ENCODE measurements at regions not wholly inside any gene's neighbourhood (a gene's known extent, or its start where the extent isn't known, plus 50 kb on each side); places are given as distances from the start of the nearest gene placed in this dataset.
"Not testable (repeated sequence)": the region's sequence is repeated elsewhere in the genome, so short reads cannot be mapped to it uniquely, and the experiment has no call there.

DNA sequence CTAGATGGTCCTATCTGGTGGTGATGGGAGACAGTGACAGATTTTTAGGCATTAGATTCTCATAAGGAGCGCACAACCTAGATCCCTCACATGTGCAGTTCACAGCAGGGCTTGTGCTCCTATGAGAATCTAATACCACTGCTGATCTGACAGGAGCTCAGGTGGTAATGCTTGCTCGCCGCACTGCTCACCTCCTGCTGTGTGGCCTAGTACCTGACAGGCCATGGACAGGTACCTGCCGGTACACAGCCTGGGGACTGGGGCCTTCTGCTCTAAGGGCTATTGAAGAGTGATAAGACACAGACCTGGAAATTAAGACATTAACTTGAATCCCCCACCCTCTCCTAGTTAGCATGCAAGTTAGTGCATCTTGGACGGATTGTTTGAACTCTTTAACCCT lies 64.4 kb downstream of the KLRB1 start:
- in situ Hi-C loops (cut with HindIII; ENCODE audit: low sequenced_read_pairs), result not testable (repeated sequence)

DNA sequence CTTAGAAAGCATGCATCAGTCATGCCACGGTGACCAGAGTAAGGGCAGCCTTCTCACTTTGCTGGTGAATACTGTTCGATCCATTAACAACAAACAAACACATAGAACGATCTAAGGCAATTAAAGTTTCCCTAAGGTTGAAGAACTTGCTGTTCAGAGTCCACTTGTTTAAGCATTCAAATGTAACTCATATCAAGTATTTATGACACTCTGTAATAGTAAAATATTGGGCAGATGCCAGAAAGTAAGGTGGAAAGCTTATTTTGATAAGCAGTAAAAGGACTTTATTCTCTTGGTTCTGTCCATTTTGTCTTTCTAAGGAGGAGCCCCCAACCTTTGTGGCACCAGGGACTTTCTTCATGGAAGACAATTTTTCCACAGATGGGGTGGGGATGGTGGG lies 64.9 kb downstream of the KLRB1 start:
- in situ Hi-C loops (cut with HindIII; ENCODE audit: low sequenced_read_pairs), result not testable (repeated sequence)

DNA sequence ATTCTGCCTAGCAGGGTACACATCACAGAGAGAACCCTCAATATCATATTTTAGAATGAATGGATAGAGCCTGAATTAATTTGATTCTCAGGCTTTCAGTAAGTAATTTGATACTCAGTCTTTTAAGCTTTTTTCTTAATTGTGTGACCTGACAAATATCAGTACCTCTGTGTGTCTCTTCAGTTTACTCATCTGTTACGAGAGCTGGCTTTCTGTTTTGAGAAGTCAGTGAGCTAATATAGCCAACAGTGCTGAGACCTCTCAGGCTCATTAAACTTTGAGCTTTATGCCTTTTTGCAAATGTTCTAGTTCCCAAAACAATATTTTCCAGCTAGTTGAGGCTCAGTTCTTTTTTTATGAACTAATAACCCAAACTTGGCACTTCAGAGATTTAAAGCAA lies 91.8 kb downstream of the KLRB1 start:
- in situ Hi-C loops (cut with HindIII; ENCODE audit: low sequenced_read_pairs), result not testable (repeated sequence)

DNA sequence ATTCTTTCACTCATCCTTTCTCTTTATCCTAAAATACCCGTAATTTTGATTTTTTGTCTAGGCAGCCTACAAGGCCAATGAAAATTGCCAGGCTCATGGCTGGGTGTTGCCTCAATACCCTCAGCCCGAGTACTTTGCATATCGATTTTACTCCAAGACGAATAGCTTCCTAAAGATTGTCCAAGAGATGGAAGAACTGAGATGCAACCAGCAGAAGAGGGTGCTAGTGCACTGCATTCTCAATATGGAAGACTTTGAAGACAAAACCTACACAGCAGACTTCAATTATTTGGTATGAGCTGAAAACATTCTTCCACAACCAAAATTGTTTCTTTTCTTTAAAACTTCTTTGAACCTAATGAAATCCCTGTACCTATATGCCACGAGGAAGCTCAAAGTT lies 95.0 kb downstream of the KLRB1 start:
- in situ Hi-C loops (cut with HindIII; ENCODE audit: low sequenced_read_pairs), result not testable (repeated sequence)

DNA sequence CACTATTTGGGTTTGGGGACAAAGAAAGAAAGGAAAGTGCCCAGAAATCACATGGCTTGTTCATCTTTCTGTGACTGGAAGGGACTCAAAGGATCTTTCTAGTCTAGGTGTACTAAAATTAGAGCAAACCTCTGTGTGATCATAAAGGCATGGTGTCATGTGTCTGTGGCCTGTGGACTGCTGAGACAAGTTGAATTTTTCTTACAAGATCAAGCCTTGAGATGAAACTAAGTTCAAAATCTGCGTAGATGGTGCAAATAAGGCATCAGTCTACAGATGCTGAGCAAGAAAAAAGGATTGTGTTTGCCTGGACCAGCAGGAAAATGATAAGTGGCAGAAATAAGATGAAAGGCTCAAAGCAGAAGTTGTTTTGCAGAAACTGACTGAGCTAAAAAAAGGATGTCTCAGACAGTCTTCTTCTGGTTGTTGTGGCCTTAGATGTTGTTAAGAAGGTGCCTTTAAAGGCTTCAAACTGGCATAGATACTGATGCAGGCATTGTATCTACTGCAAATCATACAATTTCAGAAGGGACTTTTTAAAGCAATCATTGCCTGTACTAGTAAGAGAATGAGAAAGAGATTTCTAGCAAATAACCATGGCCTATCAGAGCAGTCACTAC lies 97.2 kb downstream of the KLRB1 start:
- in situ Hi-C loops (cut with HindIII; ENCODE audit: low sequenced_read_pairs), result not testable (repeated sequence)

DNA sequence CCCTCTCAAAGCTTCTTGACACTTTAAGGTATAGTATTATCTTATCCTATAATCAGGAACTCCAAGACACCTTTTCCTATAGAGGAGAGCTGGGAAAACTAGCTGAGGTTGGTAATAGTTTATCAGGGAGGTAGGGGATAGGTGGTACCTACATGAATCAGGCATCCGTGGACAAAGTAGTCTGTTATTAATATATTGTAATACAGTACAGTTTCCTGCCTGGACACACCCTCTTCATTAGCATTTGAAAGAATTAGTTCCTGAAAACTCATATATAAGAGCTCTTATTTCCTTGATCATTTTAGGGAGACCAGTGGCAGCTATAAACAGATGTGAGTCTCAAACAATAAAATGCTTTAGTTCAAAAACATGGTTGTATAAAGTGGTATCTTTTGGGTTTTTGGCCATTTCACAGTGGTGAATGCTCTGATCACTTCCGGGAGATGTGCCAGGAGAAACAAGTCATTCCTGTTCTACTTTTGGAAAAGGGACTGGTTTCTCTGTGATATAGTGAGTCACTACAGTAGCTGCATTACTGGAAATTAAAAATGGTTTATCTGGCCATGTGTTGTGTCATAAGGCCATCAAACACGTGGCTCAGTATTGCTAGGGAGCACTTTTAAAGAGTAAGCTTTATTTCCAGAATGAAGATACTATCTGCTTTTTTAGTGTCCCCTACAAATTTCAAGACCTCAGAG lies 98.1 kb downstream of the KLRB1 start:
- in situ Hi-C loops (cut with HindIII; ENCODE audit: low sequenced_read_pairs), result no loop called here

DNA sequence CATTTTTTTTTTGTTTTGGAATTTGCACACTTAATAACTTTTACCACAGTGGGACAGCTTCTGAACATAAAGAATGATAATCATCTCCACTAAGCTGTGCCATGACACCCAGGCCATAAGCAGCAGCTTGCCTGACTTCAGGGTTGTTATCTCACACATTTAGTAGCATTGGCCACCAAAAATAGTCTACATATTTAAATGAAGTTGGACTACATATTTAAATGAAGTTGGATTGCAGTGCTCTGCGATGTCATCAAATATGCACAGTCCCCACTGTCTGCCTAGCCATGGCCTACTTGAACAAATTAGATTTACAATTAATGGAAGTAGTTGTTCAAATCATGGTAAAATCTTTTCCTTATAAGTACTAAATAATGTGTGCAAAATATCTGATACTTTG lies 101.0 kb downstream of the KLRB1 start:
- in situ Hi-C loops (cut with HindIII; ENCODE audit: low sequenced_read_pairs), result no loop called here

DNA sequence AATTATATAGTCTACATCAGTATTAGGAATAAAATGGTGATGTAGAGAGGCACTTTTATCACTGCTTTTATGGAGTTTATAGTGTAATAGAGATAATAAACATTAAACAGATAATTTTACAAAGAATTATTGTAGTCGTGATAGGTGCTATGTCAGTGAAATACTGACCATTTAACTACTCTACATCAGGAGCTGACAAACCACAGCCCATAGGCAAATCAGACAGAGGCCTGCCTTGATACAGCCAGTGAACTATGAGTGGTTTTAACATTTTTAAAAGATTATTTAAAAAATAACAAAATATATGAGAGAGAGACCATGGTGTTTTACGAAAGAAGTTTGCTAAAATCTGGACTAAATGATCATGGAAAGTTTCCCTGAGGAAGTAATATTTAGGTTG lies 104.3 kb downstream of the KLRB1 start:
- in situ Hi-C loops (cut with HindIII; ENCODE audit: low sequenced_read_pairs), result not testable (repeated sequence)

DNA sequence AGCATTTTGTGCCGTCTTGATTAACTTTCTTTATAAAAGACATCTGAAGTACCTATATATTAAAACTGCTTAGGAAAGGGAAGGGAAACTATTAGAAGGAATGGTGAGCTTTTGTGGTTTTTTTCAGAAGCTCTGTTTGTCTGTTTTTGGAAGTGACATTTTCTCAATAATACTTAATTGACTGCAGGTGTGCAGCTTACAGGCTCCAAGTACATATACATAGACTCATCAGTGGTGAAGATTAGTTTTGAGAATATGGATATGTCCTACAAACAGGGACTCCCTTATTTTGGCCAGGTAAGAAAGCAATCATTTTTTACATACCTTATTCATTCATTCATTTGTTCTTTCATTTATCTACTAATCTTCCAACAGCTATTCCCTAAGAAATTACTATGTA lies 104.9 kb downstream of the KLRB1 start:
- in situ Hi-C loops (cut with HindIII; ENCODE audit: low sequenced_read_pairs), result not testable (repeated sequence)

DNA sequence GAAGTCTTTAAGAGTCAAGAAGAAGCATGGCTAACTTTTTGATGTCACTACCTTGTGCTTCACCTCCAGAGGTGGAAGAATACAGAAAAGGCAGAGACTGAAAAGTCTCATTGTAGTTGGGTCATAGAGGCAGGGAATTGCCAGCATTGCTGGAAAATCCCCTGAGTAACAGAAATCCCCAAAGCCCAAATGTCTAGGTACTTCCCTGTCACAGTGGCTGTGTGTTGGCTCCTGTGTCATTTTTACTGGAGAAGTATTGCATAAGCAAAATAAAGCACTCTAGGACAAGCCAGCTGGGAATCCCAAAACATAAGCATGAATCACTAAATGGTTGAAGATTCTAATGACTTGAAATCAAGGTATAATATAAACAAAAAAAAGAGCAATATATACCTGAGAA lies 114.4 kb downstream of the KLRB1 start:
- in situ Hi-C loops (cut with HindIII; ENCODE audit: low sequenced_read_pairs), result not testable (repeated sequence)

DNA sequence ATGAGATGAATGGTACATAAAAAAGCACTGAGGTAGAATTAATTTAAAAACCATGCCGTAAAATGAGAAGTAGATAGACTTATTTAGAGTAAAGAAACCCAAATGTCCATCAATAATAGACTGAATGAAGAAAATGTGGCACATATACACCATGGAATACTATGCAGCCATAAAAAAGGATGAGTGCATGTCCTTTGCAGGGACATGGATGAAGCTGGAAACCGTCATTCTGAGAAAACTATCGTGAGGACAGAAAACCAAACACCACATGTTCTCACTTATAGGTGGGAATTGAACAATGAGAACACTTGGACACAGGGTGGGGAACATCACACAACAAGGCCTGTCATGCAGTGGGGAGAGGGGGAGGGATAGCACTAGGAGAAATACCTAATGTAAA lies 126.4 kb downstream of the KLRB1 start:
- in situ Hi-C loops (cut with HindIII; ENCODE audit: low sequenced_read_pairs), result not testable (repeated sequence)

DNA sequence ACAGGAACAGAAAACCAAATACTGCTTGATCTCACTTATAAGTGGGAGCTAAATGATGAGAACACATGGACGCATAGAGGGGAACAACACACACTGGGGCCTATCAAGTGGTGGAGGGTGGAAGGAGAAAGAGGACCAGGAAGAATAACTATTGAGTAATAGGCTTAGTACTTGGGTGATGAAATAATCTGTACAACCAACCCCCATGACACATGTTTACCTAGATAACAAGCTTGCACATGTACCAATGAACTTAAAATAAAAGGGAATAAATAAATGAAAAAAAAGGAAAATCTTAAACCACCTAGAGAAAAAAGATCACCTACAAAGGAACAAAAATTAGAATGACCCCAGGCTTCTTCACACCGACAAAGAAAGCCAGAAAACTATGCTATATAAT lies 133.5 kb downstream of the KLRB1 start:
- in situ Hi-C loops (cut with HindIII; ENCODE audit: low sequenced_read_pairs), result not testable (repeated sequence)

DNA sequence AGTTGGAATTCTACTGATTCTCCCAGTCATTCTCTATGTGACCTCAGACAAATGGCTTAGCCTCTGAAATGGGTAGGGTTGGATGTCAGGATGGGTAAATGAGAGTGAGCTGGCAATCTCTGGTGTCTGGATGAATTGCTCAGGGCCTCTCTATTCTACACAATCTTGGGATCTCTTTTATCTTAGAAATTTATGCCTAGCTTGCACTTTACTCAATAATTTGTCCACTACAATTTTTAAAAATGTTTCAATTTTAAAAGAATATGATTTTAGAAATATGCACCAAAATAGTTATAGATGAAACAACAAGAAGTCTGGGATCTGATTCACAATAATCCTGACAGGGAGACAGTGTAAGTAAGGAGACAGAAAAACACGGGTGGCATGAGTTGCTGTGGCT lies 134.1 kb downstream of the KLRB1 start:
- in situ Hi-C loops (cut with HindIII; ENCODE audit: low sequenced_read_pairs), result not testable (repeated sequence)

DNA sequence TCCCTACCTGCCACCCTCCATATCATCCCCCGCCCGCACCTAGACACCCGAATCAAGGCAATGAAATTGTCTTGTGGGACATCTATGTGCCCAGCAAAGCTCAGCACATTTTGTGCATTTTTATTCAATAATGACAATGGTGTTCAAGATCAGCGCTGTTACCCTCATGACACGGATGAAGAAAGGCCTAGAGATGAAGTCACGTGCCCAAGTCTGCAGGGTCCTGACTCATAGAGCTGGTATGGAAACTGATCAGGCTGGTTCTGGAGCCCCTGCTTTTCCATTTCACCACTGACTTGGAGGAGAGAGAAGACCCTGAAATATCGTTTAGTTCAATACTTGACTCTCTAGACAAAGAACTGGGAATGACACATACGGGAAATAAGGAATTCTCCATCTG lies 136.2 kb downstream of the KLRB1 start:
- in situ Hi-C loops (cut with HindIII; ENCODE audit: low sequenced_read_pairs), result not testable (repeated sequence)

DNA sequence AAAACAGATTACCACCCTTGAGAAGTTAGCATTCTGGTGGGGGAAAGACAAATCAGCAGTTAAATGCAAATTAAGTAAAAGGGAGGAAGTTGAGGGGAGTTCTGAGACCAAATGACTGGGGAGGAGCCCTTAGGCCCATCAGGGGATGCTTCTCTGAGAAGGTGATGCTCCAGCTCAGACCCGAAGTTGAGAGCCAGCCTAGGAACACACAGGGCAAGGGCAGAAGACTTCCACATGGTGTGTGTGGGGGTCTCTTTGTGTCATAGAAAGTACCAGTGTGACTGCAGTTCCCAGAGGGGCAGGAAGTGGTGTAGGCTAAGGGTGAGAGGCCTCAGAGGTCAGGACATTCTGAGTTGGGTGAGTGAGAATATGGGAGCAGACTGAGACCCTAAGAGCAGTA lies 137.3 kb downstream of the KLRB1 start:
- in situ Hi-C loops (cut with HindIII; ENCODE audit: low sequenced_read_pairs), result not testable (repeated sequence)

DNA sequence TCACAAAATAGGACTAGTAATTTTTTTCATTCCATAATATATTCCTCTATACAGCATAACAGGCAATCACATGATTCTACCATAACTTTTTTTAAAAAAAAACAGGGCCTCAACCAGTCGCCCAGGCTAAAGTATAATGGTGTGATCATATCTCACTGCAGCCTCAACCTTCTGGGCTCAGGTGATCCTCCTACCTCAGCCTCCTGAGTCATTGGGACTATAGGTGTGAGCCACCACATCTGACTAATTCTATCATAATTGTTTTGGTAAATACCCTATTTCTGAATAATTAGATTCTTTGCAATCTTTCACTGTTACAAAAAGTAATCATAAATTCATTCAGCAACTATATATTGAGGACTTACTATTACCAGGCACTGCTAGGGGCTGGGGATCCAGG lies 137.8 kb downstream of the KLRB1 start:
- in situ Hi-C loops (cut with HindIII; ENCODE audit: low sequenced_read_pairs), result not testable (repeated sequence)

DNA sequence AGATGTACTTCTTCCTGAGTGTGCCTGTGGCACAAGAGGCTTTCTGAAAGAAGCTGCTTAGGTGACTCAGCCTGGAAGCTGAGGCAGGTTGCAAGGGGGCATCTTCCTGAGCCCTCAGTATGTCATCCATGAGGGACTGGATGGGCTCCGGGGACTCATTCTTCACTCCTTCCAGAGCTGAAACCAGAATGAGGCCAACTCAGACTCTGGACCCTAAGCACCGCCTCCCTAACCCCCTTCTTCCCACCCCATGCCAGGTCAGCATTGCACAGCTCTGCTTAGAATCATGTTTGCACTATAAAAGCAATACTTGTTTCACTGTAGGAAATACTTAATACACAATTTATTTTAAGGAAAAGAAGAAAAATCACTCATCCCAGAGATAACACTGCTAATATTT lies 138.3 kb downstream of the KLRB1 start:
- in situ Hi-C loops (cut with HindIII; ENCODE audit: low sequenced_read_pairs), result not testable (repeated sequence)

DNA sequence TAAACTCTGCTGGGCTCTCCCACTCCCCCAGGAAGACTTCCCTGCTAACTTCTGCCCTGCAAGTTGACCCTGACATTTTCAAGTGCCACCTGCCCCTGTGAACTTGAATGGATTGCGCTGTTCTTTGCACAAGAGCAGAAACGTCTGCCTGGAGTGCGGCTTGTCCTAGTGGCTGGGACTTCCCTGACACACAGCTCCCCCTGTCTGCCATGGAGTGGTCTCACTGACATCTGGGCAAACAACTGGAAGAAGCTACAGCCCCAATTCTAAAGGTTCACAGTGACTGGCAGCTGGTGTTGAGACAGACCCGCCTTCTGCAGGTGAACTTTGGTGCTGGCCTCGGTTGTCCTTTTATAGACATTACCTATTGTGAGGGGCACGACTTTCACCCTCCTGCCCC lies 138.7 kb downstream of the KLRB1 start:
- in situ Hi-C loops (cut with HindIII; ENCODE audit: low sequenced_read_pairs), result not testable (repeated sequence)

DNA sequence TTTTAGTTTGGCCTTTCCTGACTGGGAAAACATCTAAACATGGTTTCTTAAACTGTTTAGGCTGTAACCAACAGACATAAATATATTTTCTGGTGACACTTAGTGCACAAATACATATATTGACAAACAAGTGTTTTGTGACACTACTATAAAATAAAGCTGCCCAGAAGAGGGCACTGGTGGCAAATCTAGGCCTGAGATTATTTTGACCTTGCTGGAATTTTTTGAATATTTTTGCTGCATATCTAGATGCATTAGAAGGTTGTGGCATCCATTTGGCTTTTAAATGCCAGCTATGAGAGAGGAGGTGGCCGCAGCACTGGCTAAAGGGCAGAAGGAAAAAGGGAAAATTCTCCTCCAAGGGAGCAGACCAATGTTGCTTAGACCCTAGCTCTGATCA lies 139.6 kb downstream of the KLRB1 start:
- in situ Hi-C loops (cut with HindIII; ENCODE audit: low sequenced_read_pairs), result not testable (repeated sequence)

DNA sequence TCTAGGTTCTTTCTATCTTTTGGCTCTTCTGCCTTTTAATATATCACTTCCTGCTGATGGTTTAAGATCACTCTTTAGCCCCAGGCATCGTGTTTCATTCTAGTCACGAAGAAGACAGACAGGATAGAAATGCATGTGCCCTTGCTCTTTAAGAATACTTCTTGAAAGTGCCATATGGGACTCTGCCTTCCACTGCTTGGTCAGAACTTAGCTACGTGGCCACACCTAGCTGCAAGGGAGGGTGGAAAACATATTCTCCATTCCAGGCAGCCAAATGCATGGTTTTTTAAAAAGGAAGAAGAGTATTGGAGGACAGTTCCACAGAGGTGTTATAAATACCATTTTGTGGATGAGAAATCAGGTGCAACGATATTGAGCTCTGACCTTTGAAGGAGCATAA lies 143.3 kb downstream of the KLRB1 start:
- in situ Hi-C loops (cut with HindIII; ENCODE audit: low sequenced_read_pairs), result no loop called here

DNA sequence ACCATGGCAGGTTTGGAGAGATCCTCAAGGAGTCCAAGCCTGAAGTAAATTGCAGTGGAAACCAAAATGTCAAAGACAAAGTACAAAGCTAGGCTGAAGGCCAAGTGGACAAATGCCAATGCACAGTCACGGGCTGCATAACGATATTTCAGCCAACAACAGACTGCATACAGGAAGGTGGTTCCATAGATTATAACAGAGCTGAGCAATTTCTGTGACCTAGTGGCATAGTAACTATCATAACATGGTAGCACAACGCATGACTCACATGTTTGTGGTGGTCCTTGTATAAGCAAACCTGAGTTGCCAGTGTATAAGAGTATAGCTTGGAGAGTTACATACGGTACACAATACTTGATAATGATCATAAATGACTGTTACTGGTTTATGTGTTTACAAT lies 152.2 kb downstream of the KLRB1 start:
- in situ Hi-C loops (cut with HindIII; ENCODE audit: low sequenced_read_pairs), result not testable (repeated sequence)

DNA sequence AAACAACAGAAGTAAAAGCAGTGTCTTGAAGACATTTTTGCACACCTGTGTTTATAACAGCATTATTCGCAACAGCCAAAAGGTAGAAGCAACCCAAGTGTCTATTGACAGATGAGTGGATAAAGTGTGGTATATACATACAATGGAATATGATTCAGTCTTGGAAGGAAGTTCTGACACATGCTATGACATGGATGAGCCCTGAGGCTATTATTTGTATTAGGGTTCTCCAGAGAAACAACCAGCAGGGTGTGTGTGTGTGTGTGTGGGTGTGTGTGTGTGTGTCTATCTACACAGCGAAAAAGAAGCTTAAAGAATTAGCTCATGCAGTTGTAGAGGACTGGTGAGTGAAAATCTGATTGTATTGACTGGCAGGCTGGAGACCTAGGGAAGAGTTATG lies 153.7 kb downstream of the KLRB1 start:
- in situ Hi-C loops (cut with HindIII; ENCODE audit: low sequenced_read_pairs), result not testable (repeated sequence)

DNA sequence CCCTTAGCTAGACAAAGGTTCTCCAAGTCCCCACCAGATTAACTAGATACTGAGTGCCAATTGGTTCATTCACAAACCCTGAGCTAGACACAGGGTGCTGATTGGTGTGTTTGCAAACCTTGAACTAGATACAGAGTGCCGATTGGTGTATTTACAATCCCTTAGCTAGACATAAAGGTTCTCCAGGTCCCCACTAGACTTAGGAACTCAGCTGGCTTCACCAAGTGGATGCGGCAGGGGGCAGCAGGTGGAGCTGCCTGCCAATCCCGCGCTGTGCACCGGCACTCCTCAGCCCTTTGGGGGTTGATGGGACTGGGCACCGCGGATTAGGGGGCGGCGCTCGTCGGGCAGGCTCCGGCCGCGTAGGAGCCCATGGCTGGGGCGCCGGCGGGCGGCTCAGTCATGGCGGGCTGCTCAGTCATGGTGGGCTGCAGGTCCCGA lies 157.6 kb downstream of the KLRB1 start:
- in situ Hi-C loops (cut with HindIII; ENCODE audit: low sequenced_read_pairs), result not testable (repeated sequence)

Data from DLD1 (cell line).